HG03196 (cell line): ENCODE measurements at regions not wholly inside any gene's neighbourhood (a gene's known extent, or its start where the extent isn't known, plus 50 kb on each side); places are given as distances from the start of the nearest gene placed in this dataset.

Experiments
- ATAC-seq: cut with Tn5 transposase; IDR thresholded peaks from one replicate; pipeline ENCODE4 v1.9.1; 2021; ENCODE audit not compliant: unreplicated experiment

- no peak for ATAC-seq
Measured at GRCh38 chr5:112625246-112625645, 112.4 kb upstream of the APC start.

- ATAC-seq: no peak
Measured at GRCh38 chr5:112625689-112626438, 111.8 kb upstream of the APC start.

GRCh38 chr5:112626715-112627114 lies 111.0 kb upstream of the APC start:
- no peak for ATAC-seq

DNA sequence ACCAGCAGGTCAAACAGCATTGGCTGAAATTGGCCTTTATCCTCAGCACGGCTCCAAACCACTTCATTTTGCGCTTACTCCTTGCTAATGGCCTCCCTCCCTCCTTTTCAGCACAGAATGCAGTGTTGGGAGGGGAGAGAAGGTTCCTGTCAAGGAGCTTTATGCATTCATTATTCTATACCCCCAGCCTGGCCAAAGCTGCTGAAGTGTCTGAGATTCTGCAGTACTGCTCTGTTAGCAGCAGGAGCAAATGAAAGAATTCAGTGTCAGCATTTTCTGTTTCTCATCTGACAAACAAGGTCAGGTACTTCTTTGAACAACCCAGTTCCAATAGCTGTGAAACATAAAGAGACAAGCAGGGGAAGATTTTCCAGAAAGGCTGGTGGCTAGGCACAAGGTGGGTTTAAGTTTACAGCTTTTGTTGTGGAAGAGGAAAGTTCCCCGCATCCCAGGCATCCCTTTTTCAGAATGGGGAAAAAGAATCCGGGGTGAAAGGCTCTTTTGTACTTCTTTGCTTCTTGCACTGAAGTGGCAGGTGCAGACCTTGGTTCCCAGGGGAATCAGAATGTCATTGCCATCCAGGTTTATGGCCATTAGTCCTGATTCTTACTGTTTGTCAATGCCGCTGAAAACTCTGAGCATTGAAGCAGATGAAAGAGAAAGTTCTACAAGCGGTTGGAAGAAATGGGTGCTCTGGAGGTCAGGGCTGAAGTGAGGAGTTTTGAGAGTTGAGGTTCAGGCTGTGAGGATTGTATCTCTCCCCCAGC lies 109.3 kb upstream of the APC start:
- no peak for ATAC-seq

DNA sequence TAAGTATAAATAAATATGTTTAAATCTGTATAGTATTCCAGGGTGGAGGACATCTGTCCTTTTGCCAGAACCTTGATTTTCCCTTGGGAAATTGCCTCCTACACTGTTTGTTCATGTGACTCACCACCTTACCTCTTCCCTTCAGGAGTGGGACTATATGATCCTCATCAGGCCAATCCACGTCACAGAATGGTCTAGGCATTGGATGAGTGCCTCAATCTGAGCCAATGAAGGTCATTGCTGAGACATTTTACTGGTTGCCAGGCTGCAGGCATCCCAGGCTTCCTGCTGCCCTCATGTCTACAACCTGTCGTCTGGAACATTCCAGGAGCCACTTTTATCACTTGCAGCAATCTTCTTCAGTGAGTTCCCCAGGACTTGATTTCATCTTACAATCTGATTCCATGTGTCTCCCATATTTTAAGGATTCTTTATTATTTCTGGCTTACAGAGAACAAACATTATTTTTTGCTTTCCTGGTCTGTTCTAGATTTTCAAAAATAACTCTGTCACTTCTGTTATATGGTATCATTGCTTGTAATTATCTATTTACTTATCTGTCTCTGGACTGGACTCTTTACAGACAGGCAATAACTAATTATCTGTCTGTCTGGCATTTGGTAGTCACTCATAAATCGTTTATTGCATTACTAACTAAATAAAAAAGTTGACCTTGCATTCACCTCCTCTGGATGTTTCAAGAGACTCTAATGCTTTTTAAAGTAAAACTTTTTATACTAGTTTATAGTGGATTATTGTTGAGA lies 107.3 kb upstream of the APC start:
- no peak for ATAC-seq

DNA sequence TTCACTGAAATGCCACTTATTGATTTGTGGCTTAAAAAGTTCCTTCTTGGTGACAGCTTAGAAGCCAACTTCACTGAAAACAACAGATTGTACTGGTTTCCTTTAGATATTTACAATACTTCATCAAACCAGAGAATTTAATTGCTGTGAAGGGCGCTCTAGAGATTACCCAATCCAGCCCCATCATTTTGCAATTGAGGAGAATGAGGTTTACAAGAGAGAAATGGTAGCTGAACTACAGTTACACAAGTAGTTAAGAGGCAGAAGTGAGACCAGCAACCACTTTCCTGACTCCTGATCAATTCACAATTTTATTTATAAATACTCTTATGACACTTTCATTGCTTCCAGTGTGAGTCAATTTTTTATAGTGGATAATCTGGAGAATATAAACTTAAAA lies 103.5 kb upstream of the APC start:
- no peak for ATAC-seq

DNA sequence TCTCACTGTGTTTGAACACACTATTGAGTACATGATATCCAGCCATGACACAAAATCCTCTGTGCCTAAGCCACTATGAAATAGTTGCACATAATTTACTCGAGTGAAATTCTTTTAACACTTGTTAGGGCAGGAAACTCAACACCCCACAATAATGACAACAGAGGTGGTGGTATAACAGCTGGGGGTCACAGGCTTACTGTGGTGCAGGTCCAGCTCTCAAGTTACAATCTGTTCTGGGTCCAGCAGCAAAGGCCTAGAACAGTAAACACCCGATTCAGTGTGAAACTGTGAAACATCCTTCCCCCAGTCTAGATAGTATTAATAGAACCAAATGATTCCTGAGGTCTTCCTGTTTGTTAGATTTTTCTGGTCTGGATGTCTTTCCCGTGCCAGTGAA lies 102.9 kb upstream of the APC start:
- ATAC-seq: no peak

DNA sequence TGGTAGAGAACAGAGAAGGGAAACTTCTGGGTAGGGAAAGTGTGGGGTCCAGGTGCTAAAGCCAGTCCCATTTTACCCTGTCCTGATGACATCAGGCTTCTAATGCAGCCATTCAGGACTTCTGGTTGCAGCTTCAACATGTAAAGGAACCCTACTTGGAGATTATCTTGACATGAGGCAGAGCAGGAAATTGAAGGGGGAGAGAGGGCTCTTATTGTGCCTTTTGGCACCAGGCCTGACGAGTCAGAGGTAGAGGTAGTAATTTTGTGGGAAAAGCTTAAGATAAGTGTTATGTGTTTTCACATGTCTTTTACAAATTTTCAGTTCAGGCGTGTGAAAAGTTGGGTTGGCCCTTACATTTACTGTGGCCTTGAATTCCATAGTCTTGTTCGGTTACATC lies 102.4 kb upstream of the APC start:
- no peak for ATAC-seq

DNA sequence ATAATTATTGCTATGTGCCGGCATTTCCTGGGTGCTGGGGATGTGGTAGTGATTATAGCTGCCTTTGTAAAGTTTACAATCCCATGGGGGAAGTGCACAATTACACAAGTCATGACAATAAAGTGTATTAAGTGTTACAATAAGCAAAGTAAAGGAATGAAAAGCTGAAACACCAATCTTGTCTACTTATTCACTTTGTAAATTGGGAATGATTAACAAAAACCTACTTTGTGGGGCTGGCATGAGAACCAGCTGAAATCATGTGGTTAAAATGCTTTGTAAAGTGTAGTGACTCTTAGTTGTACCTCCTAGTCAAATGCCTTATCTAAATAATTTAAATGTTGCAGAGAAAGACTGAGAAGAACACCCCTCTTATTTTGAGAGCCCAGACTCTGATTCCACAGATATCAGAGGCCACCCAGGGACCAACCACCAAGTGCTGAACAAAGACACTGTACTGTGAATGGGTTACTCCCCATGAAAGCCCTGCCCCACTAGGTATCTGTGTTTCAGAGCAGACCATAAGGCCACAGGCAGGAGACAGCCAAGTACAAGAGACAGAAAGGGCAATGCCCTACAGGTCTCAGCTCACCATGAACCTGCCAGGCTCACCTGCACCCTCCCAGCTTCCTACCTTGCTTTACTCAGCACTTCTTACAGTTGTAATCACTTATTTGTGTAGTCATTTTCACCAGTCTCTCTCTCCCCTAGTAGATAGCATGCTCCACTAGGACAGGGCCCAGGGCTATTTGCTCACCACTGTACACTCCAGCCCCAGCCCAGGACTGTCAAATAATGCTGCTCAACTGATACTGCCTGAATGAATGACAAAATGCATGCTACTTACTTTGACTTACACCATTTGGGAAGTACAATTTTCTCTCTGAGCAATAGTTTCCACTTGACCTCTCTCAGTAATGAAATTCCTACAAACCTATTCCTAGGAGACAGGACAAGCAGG lies 101.6 kb upstream of the APC start:
- no peak for ATAC-seq

DNA sequence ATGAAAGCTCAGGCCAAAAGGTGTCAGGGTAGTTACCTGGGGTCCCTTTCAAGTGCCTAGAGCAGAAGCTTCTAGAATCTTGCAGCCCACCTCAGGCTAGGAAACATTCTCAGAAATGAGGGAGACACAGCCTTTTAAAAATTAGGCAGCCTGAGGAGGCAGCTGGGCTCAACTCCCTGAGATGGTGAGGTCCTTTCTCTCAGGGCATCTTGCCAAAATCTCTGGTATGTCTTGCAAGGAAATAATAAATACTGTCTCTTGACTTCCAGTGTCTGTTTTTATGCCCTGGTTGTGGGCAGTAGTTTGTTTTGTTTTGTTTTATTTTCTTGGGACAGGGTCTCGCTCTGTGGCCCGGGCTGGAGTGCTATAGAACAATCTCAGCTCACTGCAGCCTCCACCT lies 100.9 kb upstream of the APC start:
- ATAC-seq: no peak

GRCh38 chr5:112637343-112637742 lies 100.3 kb upstream of the APC start:
- ATAC-seq: no peak

DNA sequence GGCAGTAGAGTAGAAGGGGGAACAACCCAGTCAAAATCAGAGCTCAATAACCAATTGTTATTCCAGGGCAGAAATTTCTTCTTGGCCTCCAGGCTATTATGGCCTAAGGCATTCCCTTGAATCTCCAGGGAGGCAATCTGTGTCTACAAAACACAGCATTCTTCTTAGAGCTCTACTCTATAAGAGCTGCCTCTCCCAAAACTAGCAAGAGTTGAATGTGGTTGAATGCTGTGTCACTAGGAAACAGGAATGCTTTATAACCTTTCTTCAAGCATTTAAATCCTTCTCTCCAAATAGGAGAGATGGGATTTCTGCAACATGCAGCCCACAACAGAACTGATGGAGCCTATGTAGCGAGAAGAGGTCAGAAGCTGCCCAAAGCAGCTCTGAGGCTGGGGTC lies 97.1 kb upstream of the APC start:
- ATAC-seq: no peak

GRCh38 chr5:112641515-112642110 lies 96.1 kb upstream of the APC start:
- no peak for ATAC-seq

DNA sequence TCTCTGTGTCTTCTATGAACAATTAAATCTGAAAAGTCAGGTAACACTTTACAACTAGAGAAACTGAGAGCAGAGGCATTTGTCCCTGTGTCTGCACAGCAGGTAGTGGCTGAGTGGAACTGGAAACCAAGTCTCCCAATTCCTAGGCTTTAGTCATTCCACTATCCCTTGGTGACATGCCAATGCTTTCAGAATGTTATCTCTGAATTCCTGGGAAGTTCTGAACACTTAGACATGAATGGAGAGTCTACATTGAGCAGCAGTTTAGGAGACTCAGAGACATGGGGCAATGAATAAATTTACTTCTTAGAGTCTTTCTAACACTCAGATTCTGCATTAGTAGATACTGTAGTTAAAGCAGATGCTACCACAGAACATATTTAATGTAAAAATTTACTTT lies 94.8 kb upstream of the APC start:
- no peak for ATAC-seq

- no peak for ATAC-seq
Measured at GRCh38 chr5:112643339-112643971, 94.2 kb upstream of the APC start.

GRCh38 chr5:112646139-112646936 lies 91.3 kb upstream of the APC start:
- ATAC-seq: no peak

DNA sequence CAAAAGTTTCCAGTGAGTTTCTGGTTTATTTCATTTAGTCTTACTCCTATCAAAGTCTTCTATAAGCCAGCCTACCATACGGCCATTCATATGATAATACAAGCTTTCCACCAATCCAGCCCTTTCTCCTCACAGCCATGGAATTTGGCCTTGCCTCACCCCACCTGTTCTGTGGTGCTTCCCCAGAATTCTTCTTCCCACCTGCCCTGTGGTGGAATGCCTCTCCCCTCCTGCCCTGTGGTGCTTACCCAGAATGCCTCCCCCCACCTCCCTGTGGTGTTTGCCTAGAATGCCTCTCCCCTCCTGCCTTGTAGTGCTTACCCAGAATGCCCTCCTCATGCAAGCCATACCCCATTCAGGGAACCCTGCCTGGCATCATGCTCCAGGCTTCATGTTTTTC lies 90.3 kb upstream of the APC start:
- no peak for ATAC-seq

DNA sequence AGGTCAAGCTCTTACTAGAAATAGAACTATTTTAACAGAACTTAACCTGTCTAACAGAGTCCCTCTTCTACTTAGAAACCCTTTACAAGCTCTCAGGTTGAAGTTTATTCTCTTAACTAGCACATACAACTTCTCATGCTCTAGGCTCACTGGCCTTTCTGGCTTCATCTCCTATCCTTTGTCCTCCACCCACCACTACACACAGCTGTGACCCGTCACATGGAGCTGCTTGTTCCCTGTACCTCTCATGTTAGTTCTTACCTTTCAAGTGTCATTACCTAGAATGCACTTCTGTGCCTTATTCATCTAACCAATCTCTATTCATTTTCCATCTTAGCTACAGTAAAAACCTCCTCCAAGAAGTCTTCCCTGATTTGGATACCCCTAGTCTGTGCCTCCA lies 89.4 kb upstream of the APC start:
- ATAC-seq: no peak

DNA sequence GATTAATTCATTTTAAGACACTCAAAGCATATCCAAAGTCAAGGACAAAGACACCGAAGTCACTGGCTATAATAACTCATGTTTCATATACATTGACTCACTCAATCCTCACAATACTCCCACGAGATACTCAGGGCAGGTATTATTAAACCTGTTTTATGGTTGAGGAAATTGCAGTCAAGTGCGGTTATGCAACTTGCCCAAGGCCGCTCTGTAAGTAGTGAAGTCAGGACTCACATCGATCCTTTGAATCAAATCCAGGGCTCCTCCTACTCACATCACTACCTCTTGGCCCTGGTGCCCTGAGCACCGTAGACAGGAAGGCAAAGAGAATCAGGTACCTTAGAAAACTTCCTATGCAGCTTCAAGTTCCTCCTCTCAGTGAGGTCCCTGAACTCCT lies 87.8 kb upstream of the APC start:
- no peak for ATAC-seq
